MM.1S (cell line): ENCODE measurements at regions not wholly inside any gene's neighbourhood (a gene's known extent, or its start where the extent isn't known, plus 50 kb on each side); places are given as distances from the start of the nearest gene placed in this dataset.

Experiments used
- DNase-seq: peaks from one replicate; pipeline ENCODE4 v3.0.0-alpha.2; 2015
- H2AFZ ChIP-seq: fragments of 300-600 bp; sonication (generic); 2 replicates; pipeline ENCODE4 v1.6.0; 2016; ENCODE audit warnings: antibody characterized with exemption, low read length
- H3F3A ChIP-seq: fragments of 300-600 bp; sonication (generic); 2 replicates; pipeline ENCODE4 v1.6.1; 2016; ENCODE audit warnings: mild to moderate bottlenecking, antibody characterized with exemption, low read length, moderate library complexity, mixed read lengths; ENCODE audit not compliant: insufficient read depth
- H3K27ac ChIP-seq: fragments of 300-600 bp; sonication (generic); 2 replicates; pipeline ENCODE4 v1.5.1; 2016; ENCODE audit warnings: mild to moderate bottlenecking, low read length
- H3K27me3 ChIP-seq: fragments of 300-600 bp; sonication (generic); replicated peaks from 2 replicates; pipeline ENCODE4 v1.6.0; 2016; ENCODE audit warnings: low read length; ENCODE audit not compliant: insufficient read depth
- H3K36me3 ChIP-seq: fragments of 300-600 bp; sonication (generic); replicated peaks from 2 replicates; pipeline ENCODE4 v1.6.1; 2016; ENCODE audit warnings: mild to moderate bottlenecking, low read length, mixed read lengths; ENCODE audit not compliant: insufficient read depth
- H3K4me1 ChIP-seq: fragments of 300-600 bp; sonication (generic); 2 replicates; pipeline ENCODE4 v1.6.1; 2016; ENCODE audit warnings: low read length, mixed read lengths
- H3K4me2 ChIP-seq: fragments of 300-600 bp; sonication (generic); 2 replicates; pipeline ENCODE4 v1.6.0; 2016; ENCODE audit warnings: low read depth, low read length
- H3K4me3 ChIP-seq: fragments of 300-600 bp; sonication (generic); 2 replicates; pipeline ENCODE4 v1.5.1; 2016; ENCODE audit warnings: low read length, mixed read lengths
- H3K79me2 ChIP-seq: fragments of 300-600 bp; sonication (generic); 2 replicates; pipeline ENCODE4 v1.6.1; 2016; ENCODE audit warnings: mixed run types, low read length, mixed read lengths
- H3K9ac ChIP-seq: fragments of 300-600 bp; sonication (generic); 2 replicates; pipeline ENCODE4 v1.6.1; 2016; ENCODE audit warnings: low read length, mixed read lengths
- H3K9me2 ChIP-seq: fragments of 300-600 bp; sonication (generic); replicated peaks from 2 replicates; pipeline ENCODE4 v1.6.1; 2016; ENCODE audit warnings: mild to moderate bottlenecking, low read length, mixed read lengths; ENCODE audit not compliant: insufficient read depth
- H3K9me3 ChIP-seq: fragments of 300-600 bp; sonication (generic); replicated peaks from 2 replicates; pipeline ENCODE4 v1.6.1; 2016; ENCODE audit warnings: mild to moderate bottlenecking, low read length, mixed read lengths; ENCODE audit not compliant: insufficient read depth
- H4K20me1 ChIP-seq: fragments of 300-600 bp; sonication (generic); 2 replicates; pipeline ENCODE4 v1.6.1; 2016; ENCODE audit warnings: mild to moderate bottlenecking, low read length, moderate library complexity, mixed read lengths; ENCODE audit not compliant: insufficient read depth
- EZH2 ChIP-seq: fragments of 300-600 bp; sonication (generic); optimal IDR thresholded peaks from 2 replicates; pipeline ENCODE3; 2017; ENCODE audit warnings: low read depth, mild to moderate bottlenecking, antibody characterized with exemption, low read length, mixed read lengths
- EZH2phosphoT487 ChIP-seq: fragments of 300-600 bp; sonication (generic); IDR thresholded peaks from 2 replicates; pipeline ENCODE4 v1.6.1; 2018; ENCODE audit warnings: antibody characterized with exemption, low read length
- TF ChIP-seq, protein P1 (sequence below): fragments of 300-600 bp; sonication (generic); IDR thresholded peaks from 2 replicates; pipeline ENCODE4 v1.5.1; 2016; ENCODE audit warnings: antibody characterized with exemption, low read length, mixed read lengths

DNA sequence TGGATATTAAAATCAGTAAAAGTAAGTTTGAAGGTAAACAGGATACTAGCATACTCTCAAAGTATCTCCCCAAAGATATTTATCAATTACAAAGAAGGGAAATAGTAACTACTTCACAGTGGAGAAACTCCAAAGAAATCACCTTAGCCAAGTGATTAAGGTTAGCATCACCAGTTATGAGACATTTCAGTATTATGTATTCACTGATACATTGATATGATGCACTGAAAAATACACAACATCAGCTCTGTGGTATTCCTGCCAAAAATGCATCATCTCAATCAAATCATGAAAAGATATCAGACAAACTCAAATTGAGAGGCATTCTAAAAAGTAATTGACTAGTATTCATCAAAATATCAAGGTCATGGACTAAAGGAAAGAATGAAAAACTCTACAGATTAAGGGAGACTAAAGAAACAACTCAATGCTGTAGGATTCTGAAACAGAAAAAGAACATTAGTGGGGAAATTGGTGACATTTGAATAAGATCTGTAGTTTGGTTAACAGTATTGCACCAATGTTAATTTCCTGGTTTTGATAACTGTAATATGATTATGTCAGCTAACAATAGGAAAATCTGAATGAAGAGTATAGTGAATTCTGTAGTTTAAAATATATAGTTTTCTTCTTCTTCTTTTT, 215.4 kb downstream of the UACA start:
- Histone ChIP-seq H4K20me1 (no peaks in the 10 kb centered on the region), H3K4me3 (no peak overlapping the region), H3K4me2 (no peak overlapping the region), H3K9me2 (no peaks in the 10 kb centered on the region), H3K27me3 (no peaks in the 10 kb centered on the region), H3K9me3 (no peaks in the 10 kb centered on the region), H2AFZ (no peak overlapping the region), H3K4me1 (no peaks in the 10 kb centered on the region), H3K27ac (no peak overlapping the region), H3K36me3 (no peaks in the 10 kb centered on the region), H3F3A (no peaks in the 10 kb centered on the region), H3K79me2 (no peaks in the 10 kb centered on the region), H3K9ac (no peak overlapping the region)
- TF ChIP-seq, protein P1, sequence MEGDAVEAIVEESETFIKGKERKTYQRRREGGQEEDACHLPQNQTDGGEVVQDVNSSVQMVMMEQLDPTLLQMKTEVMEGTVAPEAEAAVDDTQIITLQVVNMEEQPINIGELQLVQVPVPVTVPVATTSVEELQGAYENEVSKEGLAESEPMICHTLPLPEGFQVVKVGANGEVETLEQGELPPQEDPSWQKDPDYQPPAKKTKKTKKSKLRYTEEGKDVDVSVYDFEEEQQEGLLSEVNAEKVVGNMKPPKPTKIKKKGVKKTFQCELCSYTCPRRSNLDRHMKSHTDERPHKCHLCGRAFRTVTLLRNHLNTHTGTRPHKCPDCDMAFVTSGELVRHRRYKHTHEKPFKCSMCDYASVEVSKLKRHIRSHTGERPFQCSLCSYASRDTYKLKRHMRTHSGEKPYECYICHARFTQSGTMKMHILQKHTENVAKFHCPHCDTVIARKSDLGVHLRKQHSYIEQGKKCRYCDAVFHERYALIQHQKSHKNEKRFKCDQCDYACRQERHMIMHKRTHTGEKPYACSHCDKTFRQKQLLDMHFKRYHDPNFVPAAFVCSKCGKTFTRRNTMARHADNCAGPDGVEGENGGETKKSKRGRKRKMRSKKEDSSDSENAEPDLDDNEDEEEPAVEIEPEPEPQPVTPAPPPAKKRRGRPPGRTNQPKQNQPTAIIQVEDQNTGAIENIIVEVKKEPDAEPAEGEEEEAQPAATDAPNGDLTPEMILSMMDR, result no peak
- no peak for TF ChIP-seq EZH2phosphoT487
- TF ChIP-seq EZH2, result no peak
- no peak for DNase-seq

DNA sequence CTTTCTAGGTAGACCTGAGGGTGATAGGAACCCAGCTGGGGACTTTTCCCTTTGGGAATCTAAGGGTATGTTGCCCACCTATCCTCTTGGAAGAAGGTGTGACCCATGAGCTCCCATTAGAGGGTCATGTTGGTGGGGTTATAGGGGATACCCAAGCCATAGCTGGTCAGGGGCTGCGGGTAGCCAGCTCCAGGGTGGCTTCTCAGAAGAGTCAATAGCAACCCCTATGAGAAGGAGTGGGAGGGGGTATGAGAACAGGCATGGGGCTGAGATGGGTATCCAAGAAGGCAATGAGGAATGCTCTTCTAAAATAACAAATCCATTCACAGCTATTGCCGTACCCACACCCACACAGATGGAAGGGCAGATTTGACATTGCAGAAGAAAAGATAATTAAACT, 217.8 kb downstream of the UACA start:
- H3K9me2 ChIP-seq, result no peaks in the 10 kb centered on the region
- H3K36me3 ChIP-seq, result no peaks in the 10 kb centered on the region
- H3K9ac ChIP-seq, result no peak overlapping the region
- DNase-seq, result no peak
- no peak overlapping the region for H3K4me3 ChIP-seq
- TF ChIP-seq EZH2 (no peak), EZH2phosphoT487 (no peak)
- TF ChIP-seq, protein P1, result no peak
- no peaks in the 10 kb centered on the region for H3F3A ChIP-seq
- no peaks in the 10 kb centered on the region for H3K4me1 ChIP-seq
- no peaks in the 10 kb centered on the region for H3K27me3 ChIP-seq
- no peaks in the 10 kb centered on the region for H3K9me3 ChIP-seq
- H3K79me2 ChIP-seq, result no peaks in the 10 kb centered on the region
- no peak overlapping the region for H2AFZ ChIP-seq
- no peak overlapping the region for H3K27ac ChIP-seq
- H3K4me2 ChIP-seq, result no peak overlapping the region
- H4K20me1 ChIP-seq, result no peaks in the 10 kb centered on the region

DNA sequence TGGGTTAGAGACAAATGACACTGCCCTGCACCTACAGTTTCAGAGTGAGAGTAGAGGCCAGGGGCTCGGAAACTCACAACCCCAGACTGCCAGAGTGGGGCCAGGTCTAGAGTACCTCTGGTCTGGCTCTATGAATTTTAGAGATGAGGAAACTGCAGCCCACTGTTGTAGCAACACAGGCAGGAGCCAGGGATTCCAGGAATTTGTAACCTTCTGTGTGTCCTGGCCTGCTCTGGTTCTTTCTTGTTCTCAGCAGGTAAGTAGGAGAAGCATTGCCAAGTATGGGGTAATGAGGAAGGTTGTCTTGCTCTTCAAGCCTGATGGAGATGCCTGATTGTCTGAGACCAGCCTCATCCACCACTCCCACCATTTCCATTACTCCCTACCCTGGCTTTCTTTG, 221.8 kb downstream of the UACA start:
- H3K36me3 ChIP-seq, result no peaks in the 10 kb centered on the region
- TF ChIP-seq EZH2phosphoT487 (no peak), EZH2 (no peak)
- TF ChIP-seq, protein P1, result no peak
- no peak overlapping the region for H3K4me3 ChIP-seq
- H3K9me2 ChIP-seq, result no peaks in the 10 kb centered on the region
- H3K4me2 ChIP-seq, result no peak overlapping the region
- no peaks in the 10 kb centered on the region for H3K4me1 ChIP-seq
- H3F3A ChIP-seq, result no peaks in the 10 kb centered on the region
- no peak overlapping the region for H3K9ac ChIP-seq
- no peak overlapping the region for H2AFZ ChIP-seq
- DNase-seq, result no peak
- no peak overlapping the region for H3K27ac ChIP-seq
- H4K20me1 ChIP-seq, result no peaks in the 10 kb centered on the region
- H3K27me3 ChIP-seq, result no peaks in the 10 kb centered on the region
- no peaks in the 10 kb centered on the region for H3K79me2 ChIP-seq
- no peaks in the 10 kb centered on the region for H3K9me3 ChIP-seq
